Panc1 (cell line): ENCODE measurements at regions not wholly inside any gene's neighbourhood (a gene's known extent, or its start where the extent isn't known, plus 50 kb on each side); places are given as distances from the start of the nearest gene placed in this dataset.

Experiments used
- ATAC-seq: fragments of 200-7000 bp; cut with Tn5 transposase; 2 replicates; pipeline ENCODE4 v1.9.1; 2020; ENCODE audit warnings: mild to moderate bottlenecking, moderate library complexity
- BruUV-seq: library from RNA; stranded (reverse); fragments of 400-500 nt; replicated peaks from 2 replicates; lab custom pipeline; 2021; lab: Mats Ljungman, UMichigan
- CTCF ChIA-PET: fragments of 300-600 bp; sonication (Branson Sonifier 250); formaldehyde crosslinking; loops from one replicate; lab custom pipeline; 2022; ENCODE audit warnings: antibody characterized with exemption; lab: Charles Lee
- POLR2A ChIA-PET: fragments of 300-600 bp; sonication (Branson Sonifier 250); formaldehyde crosslinking; loops from one replicate; lab custom pipeline; 2022; ENCODE audit warnings: antibody characterized with exemption; lab: Charles Lee
- DNase-seq: peaks from one replicate; pipeline ENCODE4 v3.0.0-alpha.2; 2010; ENCODE audit warnings: low read depth, low spot score
- H3K27ac ChIP-seq: 2 replicates; pipeline ENCODE4 v1.5.1; 2011; ENCODE audit warnings: mild to moderate bottlenecking, low read length, inconsistent platforms
- H3K27me3 ChIP-seq: fragments of 200-500 bp; sonication (Bioruptor generic); 2 replicates; pipeline ENCODE4 v1.6.0; 2014; ENCODE audit warnings: low read length, inconsistent platforms; ENCODE audit not compliant: control insufficient read depth, insufficient read depth
- H3K36me3 ChIP-seq: fragments of 200-500 bp; sonication (Bioruptor generic); 2 replicates; pipeline ENCODE4 v1.5.1; 2014; ENCODE audit warnings: inconsistent platforms, mild to moderate bottlenecking, low read length, moderate library complexity; ENCODE audit not compliant: control insufficient read depth, insufficient read depth
- H3K4me1 ChIP-seq: 2 replicates; pipeline ENCODE4 v1.5.1; 2011; ENCODE audit warnings: inconsistent platforms, mild to moderate bottlenecking, low read length, moderate library complexity; ENCODE audit not compliant: control insufficient read depth, insufficient read depth
- H3K4me3 ChIP-seq, 2 experiments: 2 replicates each; pipeline ENCODE4 v1.5.1; 2011 to 2012; ENCODE audit warnings: low read depth in 2 of 2, low read length in 2 of 2, mild to moderate bottlenecking in 2 of 2, inconsistent platforms in 1 of 2, moderate library complexity in 1 of 2
- H3K9me3 ChIP-seq: fragments of 200-500 bp; sonication (Bioruptor generic); 2 replicates; pipeline ENCODE4 v1.5.1; 2014; ENCODE audit warnings: low read depth, mild to moderate bottlenecking, inconsistent platforms, low read length, moderate library complexity; ENCODE audit not compliant: control insufficient read depth, insufficient read depth
- CTCF ChIP-seq: fragments of 450-650 bp; IDR thresholded peaks from 2 replicates; pipeline ENCODE4 v1.5.1; 2017; ENCODE audit warnings: mild to moderate bottlenecking
- POLR2AphosphoS5 ChIP-seq: IDR thresholded peaks from 2 replicates; pipeline ENCODE4 v1.6.1; 2012; ENCODE audit warnings: mild to moderate bottlenecking, low read depth, low read length, moderate library complexity
- REST ChIP-seq, 2 experiments: IDR thresholded peaks; 2 replicates each; pipeline ENCODE4 v1.6.1; 2011 to 2012; ENCODE audit warnings: low read depth in 2 of 2, control low read depth in 1 of 2, low read length in 1 of 2, mild to moderate bottlenecking in 1 of 2, moderate library complexity in 1 of 2; ENCODE audit not compliant: insufficient read depth in 1 of 2
- SIN3A ChIP-seq: IDR thresholded peaks from 2 replicates; pipeline ENCODE4 v1.6.1; 2012; ENCODE audit warnings: low read depth, mild to moderate bottlenecking, low read length, moderate library complexity, borderline replicate concordance; ENCODE audit not compliant: insufficient read depth
- TCF7L2 ChIP-seq: IDR thresholded peaks from 2 replicates; pipeline ENCODE4 v1.6.1; 2011; ENCODE audit warnings: mild to moderate bottlenecking, low read depth, low read length, inconsistent platforms
- in situ Hi-C: cut with HindIII; loops from 2 replicates; pipeline ENCODE4 v1.10.0; 2016; ENCODE audit warnings: low sequenced_read_pairs, low pct_unique_long_range_greater_than_20kb
- intact Hi-C: fragments of 100-400 bp; cut with micrococcal nuclease; formaldehyde crosslinking; loops from one replicate; pipeline ENCODE4 v1.10.0; 2022; ENCODE audit not compliant: unreplicated experiment

DNA sequence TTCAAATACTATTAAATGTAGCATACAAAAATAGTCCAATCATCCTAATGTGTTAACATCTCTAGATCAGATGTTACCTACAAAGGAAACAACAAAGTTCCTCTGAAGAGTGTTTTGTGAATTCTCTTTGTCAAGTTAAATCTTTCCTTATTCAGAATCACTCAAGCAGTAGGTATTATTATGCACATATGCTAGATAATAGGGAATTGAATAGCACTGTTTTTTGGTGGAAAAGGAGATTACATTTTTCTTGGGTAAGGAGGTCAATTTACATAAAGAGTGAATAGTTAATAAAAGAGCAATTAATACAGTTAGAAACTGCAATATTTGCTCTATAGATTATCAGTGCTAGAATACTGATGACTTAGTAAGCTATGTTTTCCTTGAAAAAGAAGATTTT is 130.7 kb downstream of the BTC start:
- H3K4me1 ChIP-seq: no peaks in the 10 kb centered on the region; the same call in none of the 2 replicates
- in situ Hi-C loops (no loop called here), intact Hi-C loops (no loop called here)
- no peaks in the 10 kb centered on the region for H3K27me3 ChIP-seq
- no peaks in the 10 kb centered on the region; the same call in 1 of the 2 replicates for H3K9me3 ChIP-seq
- H3K4me3 ChIP-seq: no peak overlapping the region
- DNase-seq: no peak
- H3K27ac ChIP-seq: no peak overlapping the region
- no peaks in the 10 kb centered on the region for H3K36me3 ChIP-seq
- ChIA-PET POLR2A (no interaction called here), CTCF (no interaction called here)
- ATAC-seq: no peak
- TF ChIP-seq TCF7L2 (no peak), SIN3A (no peak), REST (IDR thresholded peaks at IDR 0.05; ENCODE audit: insufficient read depth in 1 of 2, low read depth in 2 of 2, low read length in 1 of 2) (no peak), POLR2AphosphoS5 (no peak), CTCF (no peak)
- no TSS peak for BruUV-seq

DNA sequence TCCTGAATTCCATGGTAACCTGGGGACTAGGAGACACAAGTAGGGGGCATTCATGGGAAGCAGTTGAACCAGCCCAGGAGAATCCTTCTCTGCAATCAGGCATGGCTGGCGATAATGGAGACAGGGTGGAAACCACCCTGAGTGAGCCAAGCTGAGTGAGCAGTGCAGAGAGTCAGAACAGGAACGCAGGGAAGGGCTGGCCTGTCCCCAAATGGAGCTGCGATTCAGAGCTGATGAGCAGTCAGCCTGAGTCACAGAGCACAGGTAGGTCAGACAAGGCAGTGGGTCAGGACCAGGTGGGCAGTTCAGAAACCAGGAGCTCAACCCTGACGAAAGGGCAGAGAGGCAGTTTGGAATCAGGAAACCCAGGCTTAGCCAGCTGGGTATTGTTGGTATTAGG is 129.0 kb downstream of the BTC start:
- Histone ChIP-seq H3K4me3 (no peak overlapping the region), H3K27ac (no peak overlapping the region), H3K36me3 (no peaks in the 10 kb centered on the region), H3K4me1 (no peaks in the 10 kb centered on the region; the same call in 1 of the 2 replicates), H3K9me3 (no peaks in the 10 kb centered on the region; the same call in 1 of the 2 replicates), H3K27me3 (no peaks in the 10 kb centered on the region)
- BruUV-seq: no TSS peak
- intact Hi-C loops: no loop called here
- ChIA-PET CTCF (no interaction called here), POLR2A (no interaction called here)
- TF ChIP-seq REST (IDR thresholded peaks at IDR 0.05; ENCODE audit: insufficient read depth in 1 of 2, low read depth in 2 of 2, low read length in 1 of 2) (no peak), SIN3A (no peak), POLR2AphosphoS5 (no peak), CTCF (no peak), TCF7L2 (no peak)
- in situ Hi-C loops: no loop called here
- ATAC-seq (no peak), DNase-seq (no peak)
